CD14-positive monocyte (primary cell): ENCODE measurements at regions not wholly inside any gene's neighbourhood (a gene's known extent, or its start where the extent isn't known, plus 50 kb on each side); places are given as distances from the start of the nearest gene placed in this dataset.

ENCODE experiments used
- DNase-seq, 3 donors: peaks; one replicate each; pipeline ENCODE4 v3.0.0-alpha.2; 2011 to 2022
- H2AFZ ChIP-seq: 2 replicates; pipeline ENCODE4 v1.6.0; 2012; ENCODE audit warnings: mild to moderate bottlenecking, low read depth, low read length, inconsistent platforms; ENCODE audit not compliant: insufficient read depth, poor library complexity, severe bottlenecking
- H3K27ac ChIP-seq, 2 donors: 1 replicate in 1 of 2; 2 replicates in 1 of 2; pipeline ENCODE4 v1.5.1; 2012 to 2013; ENCODE audit warnings: low read length in 2 of 2, control low read depth in 1 of 2, inconsistent platforms in 1 of 2, low read depth in 1 of 2, mild to moderate bottlenecking in 1 of 2
- H3K27me3 ChIP-seq, 2 donors: one replicate each; pipeline versions ENCODE4 v1.6.0 to v1.6.1; 2011 to 2013; ENCODE audit warnings: low read length in 2 of 2; ENCODE audit not compliant: control insufficient read depth in 2 of 2, insufficient read depth in 2 of 2
- H3K36me3 ChIP-seq, 2 donors: replicated peaks in 1 of 2; 1 replicate in 1 of 2; 2 replicates in 1 of 2; pipeline versions ENCODE4 v1.5.1 to v1.6.1; 2012 to 2013; ENCODE audit warnings: low read length in 2 of 2, control low read depth in 1 of 2, inconsistent platforms in 1 of 2, mild to moderate bottlenecking in 1 of 2; ENCODE audit not compliant: insufficient read depth in 2 of 2, control insufficient read depth in 1 of 2
- H3K4me1 ChIP-seq, 2 donors: 1 replicate in 1 of 2; 2 replicates in 1 of 2; pipeline versions ENCODE4 v1.5.1 to v1.6.1; 2012 to 2013; ENCODE audit warnings: low read length in 2 of 2, control low read depth in 1 of 2, inconsistent platforms in 1 of 2, mild to moderate bottlenecking in 1 of 2, moderate library complexity in 1 of 2; ENCODE audit not compliant: insufficient read depth in 2 of 2, control insufficient read depth in 1 of 2
- H3K4me2 ChIP-seq: replicated peaks from 2 replicates; pipeline ENCODE3; 2012; ENCODE audit warnings: low read length, moderate library complexity, mild to moderate bottlenecking; ENCODE audit not compliant: poor library complexity, severe bottlenecking; ENCODE audit errors: extremely low read depth
- H3K4me3 ChIP-seq, 3 experiments: fragments of 200-600 bp in 1 of 3; sonication (generic) in 1 of 3; replicated peaks in 1 of 3; 1 replicate in 2 of 3; 2 replicates in 1 of 3; pipeline ENCODE4 v1.5.1; 2011 to 2013; ENCODE audit warnings: low read length in 3 of 3, mild to moderate bottlenecking in 3 of 3, control low read depth in 2 of 3, low read depth in 2 of 3, inconsistent platforms in 1 of 3, moderate library complexity in 1 of 3
- H3K79me2 ChIP-seq: 2 replicates; pipeline ENCODE4 v1.6.0; 2012; ENCODE audit warnings: mild to moderate bottlenecking, control low read depth, inconsistent platforms, low read length, moderate library complexity; ENCODE audit not compliant: insufficient read depth
- H3K9ac ChIP-seq: 2 replicates; pipeline ENCODE4 v1.6.0; 2017; ENCODE audit warnings: low read length, mild to moderate bottlenecking; ENCODE audit not compliant: insufficient read depth, poor library complexity, severe bottlenecking
- H3K9me3 ChIP-seq, 2 donors: replicated peaks in 1 of 2; 1 replicate in 1 of 2; 2 replicates in 1 of 2; pipeline versions ENCODE4 v1.5.1 to v1.6.1; 2012 to 2013; ENCODE audit warnings: low read length in 2 of 2, control low read depth in 1 of 2; ENCODE audit not compliant: control insufficient read depth in 1 of 2, insufficient read depth in 1 of 2
- H4K20me1 ChIP-seq: 2 replicates; pipeline ENCODE4 v1.6.0; 2012; ENCODE audit warnings: mild to moderate bottlenecking, low read length, control low read depth, moderate library complexity; ENCODE audit not compliant: insufficient read depth
- H3K27ac Mint-ChIP-seq, 7 donors: one replicate each; pipeline ENCODE4 v1.8.0; 2020; ENCODE audit warnings: mild to moderate bottlenecking in 7 of 7, mixed read lengths in 7 of 7, moderate library complexity in 6 of 7, inconsistent platforms in 2 of 7
- H3K27me3 Mint-ChIP-seq, 3 donors: one replicate each; pipeline ENCODE4 v1.8.0; 2021 to 2022; ENCODE audit warnings: low read depth in 3 of 3, mild to moderate bottlenecking in 3 of 3, mixed read lengths in 3 of 3, moderate library complexity in 3 of 3, inconsistent platforms in 1 of 3
- H3K36me3 Mint-ChIP-seq, 2 donors: one replicate each; pipeline ENCODE4 v1.8.0; 2020; ENCODE audit warnings: mixed read lengths in 2 of 2, inconsistent platforms in 1 of 2, mild to moderate bottlenecking in 1 of 2
- H3K4me1 Mint-ChIP-seq: one replicate; pipeline ENCODE4 v1.8.0; 2020; ENCODE audit warnings: mild to moderate bottlenecking, mixed read lengths
- H3K4me3 Mint-ChIP-seq, 2 donors: one replicate each; pipeline ENCODE4 v1.8.0; 2020; ENCODE audit warnings: mild to moderate bottlenecking in 2 of 2, mixed read lengths in 2 of 2, moderate library complexity in 1 of 2
- H3K9me3 Mint-ChIP-seq, 7 donors: one replicate each; pipeline ENCODE4 v1.8.0; 2020 to 2022; ENCODE audit warnings: mixed read lengths in 7 of 7, mild to moderate bottlenecking in 6 of 7, moderate library complexity in 6 of 7, inconsistent platforms in 2 of 7
- CTCF ChIP-seq: fragments of 200-600 bp; IDR thresholded peaks from one replicate; pipeline ENCODE4 v1.8.0; 2022; ENCODE audit warnings: antibody characterized with exemption, mild to moderate bottlenecking
- WGBS: methylation state at CpG from one replicate; pipeline ENCODE4 v1.1.5; 2013; ENCODE audit warnings: missing lambda C conversion rate; ENCODE audit not compliant: insufficient coverage; 5-methylcytosine and 5-hydroxymethylcytosine counted together
- intact Hi-C, 2 donors: fragments of 100-400 bp; cut with micrococcal nuclease; formaldehyde crosslinking; loops; one replicate each; pipeline versions ENCODE4 v1.15.0 to v1.15.1; 2023

- TF ChIP-seq CTCF, result no peak
- Histone ChIP-seq H4K20me1 (no peaks in the 10 kb centered on the region), H3K79me2 (no peaks in the 10 kb centered on the region), H2AFZ (no peak overlapping the region), H3K27me3 (no peaks in the 10 kb centered on the region), H3K4me1 (no peaks in the 10 kb centered on the region), H3K27ac (no peak overlapping the region), H3K36me3 (no peaks in the 10 kb centered on the region), H3K9me3 (no peaks in the 10 kb centered on the region), H3K9ac (no peak overlapping the region), H3K4me2 (no peak overlapping the region), H3K4me3 (no peak overlapping the region)
- Mint-ChIP-seq H3K36me3 (no peaks in the 10 kb centered on the region), H3K4me1 (no peaks in the 10 kb centered on the region), H3K27ac (no peak overlapping the region), H3K4me3 (no peak overlapping the region), H3K9me3 (peaks cover 0 to 5% (median 2%) of the 10 kb centered on the region in 7 donors), H3K27me3 (peaks cover 0 to 2% (median 0%) of the 10 kb centered on the region in 3 donors)
- WGBS, result 83% methylated on average over 2 of the region's 4 CpGs
- DNase-seq, result no peak
- intact Hi-C loops, result no loop called here
Observed at GRCh38 chr11:109302591-109303334, 119.2 kb upstream of the C11orf87 start.

GRCh38 chr11:109303342-109303741 lies 118.6 kb upstream of the C11orf87 start:
- Histone ChIP-seq H3K27ac (no peak overlapping the region), H2AFZ (no peak overlapping the region), H3K9ac (no peak overlapping the region), H3K36me3 (no peaks in the 10 kb centered on the region), H3K9me3 (no peaks in the 10 kb centered on the region), H3K4me2 (no peak overlapping the region), H3K4me1 (no peaks in the 10 kb centered on the region), H3K4me3 (no peak overlapping the region), H4K20me1 (no peaks in the 10 kb centered on the region), H3K79me2 (no peaks in the 10 kb centered on the region), H3K27me3 (no peaks in the 10 kb centered on the region)
- TF ChIP-seq CTCF, result no peak
- Mint-ChIP-seq H3K27me3 (peaks cover 0 to 2% (median 0%) of the 10 kb centered on the region in 3 donors), H3K27ac (no peak overlapping the region), H3K36me3 (no peaks in the 10 kb centered on the region), H3K9me3 (peaks cover 0 to 5% (median 0%) of the 10 kb centered on the region in 7 donors), H3K4me1 (no peaks in the 10 kb centered on the region), H3K4me3 (no peak overlapping the region)
- intact Hi-C loops, result no loop called here
- WGBS, result 86% methylated on average over 1 of the region's 1 CpG
- no peak for DNase-seq
